NCI-H1694 treated with DMSO at 0.1 percent for 48 hours (cell line): ENCODE measurements at regions not wholly inside any gene's neighbourhood (a gene's known extent, or its start where the extent isn't known, plus 50 kb on each side); places are given as distances from the start of the nearest gene placed in this dataset.
"Not testable (repeated sequence)": the region's sequence is repeated elsewhere in the genome, so short reads cannot be mapped to it uniquely, and the experiment has no call there.

ENCODE experiments used
- DNase-seq: peaks from one replicate; lab custom pipeline; 2025; lab: John Stamatoyannopoulos, UW

- no peak for DNase-seq
These were observed 336.3 kb downstream of the DAD1 start for GRCh38 chr14:22252686-22253085.

GRCh38 chr14:22251090-22251489, 337.9 kb downstream of the DAD1 start:
- DNase-seq: no peak

GRCh38 chr14:22249770-22250169, 339.3 kb downstream of the DAD1 start:
- DNase-seq: no peak

- DNase-seq: no peak
These were observed 344.9 kb downstream of the DAD1 start for GRCh38 chr14:22243971-22244581.

- not testable (repeated sequence) for DNase-seq
These were observed 350.7 kb downstream of the DAD1 start for GRCh38 chr14:22238320-22238719.

GRCh38 chr14:22233377-22233776, 355.6 kb downstream of the DAD1 start:
- DNase-seq: no peak

GRCh38 chr14:22232933-22233332, 356.1 kb downstream of the DAD1 start:
- no peak for DNase-seq

GRCh38 chr14:22232486-22232885, 356.5 kb downstream of the DAD1 start:
- DNase-seq: no peak

- no peak for DNase-seq
These were observed 358.0 kb downstream of the DAD1 start for GRCh38 chr14:22231018-22231417.

- DNase-seq: no peak
These were observed 358.5 kb downstream of the DAD1 start for GRCh38 chr14:22230517-22230916.

- no peak for DNase-seq
These were observed 361.9 kb downstream of the DAD1 start for GRCh38 chr14:22227084-22227483.

GRCh38 chr14:22226381-22226780, 362.6 kb downstream of the DAD1 start:
- DNase-seq: no peak

GRCh38 chr14:22225516-22226140, 363.4 kb downstream of the DAD1 start:
- DNase-seq: no peak

- no peak for DNase-seq
These were observed 367.5 kb downstream of the DAD1 start for GRCh38 chr14:22221508-22221907.

GRCh38 chr14:22220427-22220826, 368.6 kb downstream of the DAD1 start:
- DNase-seq: no peak

GRCh38 chr14:22218728-22219127, 370.3 kb downstream of the DAD1 start:
- no peak for DNase-seq

GRCh38 chr14:22213120-22213519, 375.9 kb downstream of the DAD1 start:
- DNase-seq: no peak

- DNase-seq: no peak
These were observed 378.1 kb downstream of the DAD1 start for GRCh38 chr14:22210906-22211305.

GRCh38 chr14:22210026-22210425, 379.0 kb downstream of the DAD1 start:
- DNase-seq: no peak

GRCh38 chr14:22203036-22203435, 386.0 kb downstream of the DAD1 start:
- DNase-seq: no peak

GRCh38 chr14:22202313-22202712, 386.7 kb downstream of the DAD1 start:
- no peak for DNase-seq

- DNase-seq: peak; percentile 7
These were observed 387.9 kb downstream of the DAD1 start for GRCh38 chr14:22200977-22201605.

GRCh38 chr14:22200131-22200530, 388.9 kb downstream of the DAD1 start:
- DNase-seq: not testable (repeated sequence)

- DNase-seq: no peak
These were observed 394.4 kb downstream of the DAD1 start for GRCh38 chr14:22194664-22195063.
